GM19452 (cell line): ENCODE measurements at regions not wholly inside any gene's neighbourhood (a gene's known extent, or its start where the extent isn't known, plus 50 kb on each side); places are given as distances from the start of the nearest gene placed in this dataset.
"Not testable (repeated sequence)": the region's sequence is repeated elsewhere in the genome, so short reads cannot be mapped to it uniquely, and the experiment has no call there.

Experiments used
- ATAC-seq: cut with Tn5 transposase; IDR thresholded peaks from one replicate; pipeline ENCODE4 v1.9.1; 2021; ENCODE audit not compliant: unreplicated experiment

- ATAC-seq: no peak
Measured at GRCh38 chr11:37391615-37392014, 793.6 kb upstream of the RAG2 start.

DNA sequence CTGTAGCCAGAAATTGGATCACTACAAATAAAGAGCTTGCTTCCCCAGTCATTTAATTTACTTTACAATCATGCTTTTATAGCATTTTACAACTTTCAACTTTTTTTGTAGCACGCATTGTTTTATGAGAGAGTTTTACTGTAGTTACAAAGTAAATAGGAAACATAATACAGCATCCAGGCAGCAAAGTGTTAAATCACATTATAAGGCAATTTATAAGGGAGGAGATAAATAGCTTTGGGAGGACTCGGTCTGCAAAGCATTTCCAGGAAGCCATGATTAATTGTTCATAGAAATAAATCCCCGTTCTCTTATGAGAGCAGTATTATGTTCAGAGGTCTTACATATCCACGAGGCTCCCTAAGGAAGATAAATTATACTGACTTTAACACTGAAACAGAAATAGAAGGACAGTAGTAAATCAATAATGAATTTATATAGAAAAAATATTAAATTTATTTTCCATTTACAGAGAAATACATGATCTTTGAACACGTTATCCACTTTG lies 792.6 kb upstream of the RAG2 start:
- ATAC-seq: no peak

- no peak for ATAC-seq
Measured at GRCh38 chr11:37378958-37379357, 780.9 kb upstream of the RAG2 start.

- no peak for ATAC-seq
Measured at GRCh38 chr11:37372667-37373066, 774.6 kb upstream of the RAG2 start.

- no peak for ATAC-seq
Measured at GRCh38 chr11:37371346-37371970, 773.4 kb upstream of the RAG2 start.

GRCh38 chr11:37370817-37371216 lies 772.8 kb upstream of the RAG2 start:
- ATAC-seq: no peak

- no peak for ATAC-seq
Measured at GRCh38 chr11:37364246-37364839, 766.3 kb upstream of the RAG2 start.

DNA sequence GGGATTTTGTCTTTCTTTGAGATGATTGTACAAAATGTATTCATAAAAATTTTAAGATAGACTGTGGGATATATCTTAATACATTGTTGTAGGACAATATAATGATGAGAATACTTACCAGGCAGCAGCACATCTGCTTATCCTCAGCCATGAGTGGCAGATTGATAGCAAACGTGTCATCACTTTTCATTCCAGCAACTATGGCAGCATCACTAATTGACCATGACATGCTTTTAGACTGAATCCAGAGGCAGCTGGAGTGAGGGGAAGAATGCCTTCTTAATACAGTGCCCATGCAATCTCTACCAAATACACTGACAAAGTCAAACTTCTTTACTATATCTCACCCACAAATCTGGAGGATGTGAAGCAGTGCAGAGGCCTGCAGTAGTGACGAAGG lies 755.2 kb upstream of the RAG2 start:
- no peak for ATAC-seq

- no peak for ATAC-seq
Measured at GRCh38 chr11:37352485-37352884, 754.4 kb upstream of the RAG2 start.

DNA sequence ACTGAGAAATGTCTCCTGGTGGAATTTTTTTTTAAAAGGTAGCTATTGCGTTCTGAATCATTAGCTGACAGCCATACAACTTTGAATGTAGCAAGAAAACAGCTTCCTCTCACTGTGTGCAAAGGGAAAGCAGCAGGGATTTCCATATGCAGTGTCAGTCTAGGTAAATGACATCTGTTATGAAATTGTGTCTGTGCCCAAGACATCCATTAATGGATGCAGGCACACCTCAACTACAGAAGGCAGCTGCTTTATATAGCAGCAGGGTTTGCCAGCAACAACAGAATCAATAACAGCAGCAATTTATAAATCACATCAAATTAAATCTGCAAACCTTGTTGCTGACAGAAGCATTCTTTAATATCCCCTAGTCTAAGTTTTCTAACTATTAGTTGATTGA lies 745.3 kb upstream of the RAG2 start:
- ATAC-seq: no peak

GRCh38 chr11:37336401-37336800 lies 738.4 kb upstream of the RAG2 start:
- no peak for ATAC-seq

- ATAC-seq: no peak
Measured at GRCh38 chr11:37333345-37333744, 735.3 kb upstream of the RAG2 start.

DNA sequence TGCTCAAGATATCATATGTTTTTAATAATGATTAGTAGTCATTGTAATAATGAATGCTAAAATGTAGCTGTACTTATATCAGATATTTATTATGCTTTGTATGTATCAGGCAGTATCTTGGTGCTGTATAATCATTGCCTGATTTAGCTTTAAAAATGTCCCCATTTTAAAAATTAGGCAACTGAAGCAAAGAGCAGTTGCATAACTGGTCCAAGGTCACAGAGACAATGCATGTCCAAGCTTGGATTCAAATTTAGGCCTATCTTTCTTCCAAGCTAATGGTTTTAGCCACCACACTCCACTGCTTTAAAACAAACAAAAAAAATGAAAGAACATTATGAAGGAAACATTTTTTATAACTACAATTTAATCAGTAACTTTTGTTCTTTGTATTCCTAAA lies 725.8 kb upstream of the RAG2 start:
- no peak for ATAC-seq

DNA sequence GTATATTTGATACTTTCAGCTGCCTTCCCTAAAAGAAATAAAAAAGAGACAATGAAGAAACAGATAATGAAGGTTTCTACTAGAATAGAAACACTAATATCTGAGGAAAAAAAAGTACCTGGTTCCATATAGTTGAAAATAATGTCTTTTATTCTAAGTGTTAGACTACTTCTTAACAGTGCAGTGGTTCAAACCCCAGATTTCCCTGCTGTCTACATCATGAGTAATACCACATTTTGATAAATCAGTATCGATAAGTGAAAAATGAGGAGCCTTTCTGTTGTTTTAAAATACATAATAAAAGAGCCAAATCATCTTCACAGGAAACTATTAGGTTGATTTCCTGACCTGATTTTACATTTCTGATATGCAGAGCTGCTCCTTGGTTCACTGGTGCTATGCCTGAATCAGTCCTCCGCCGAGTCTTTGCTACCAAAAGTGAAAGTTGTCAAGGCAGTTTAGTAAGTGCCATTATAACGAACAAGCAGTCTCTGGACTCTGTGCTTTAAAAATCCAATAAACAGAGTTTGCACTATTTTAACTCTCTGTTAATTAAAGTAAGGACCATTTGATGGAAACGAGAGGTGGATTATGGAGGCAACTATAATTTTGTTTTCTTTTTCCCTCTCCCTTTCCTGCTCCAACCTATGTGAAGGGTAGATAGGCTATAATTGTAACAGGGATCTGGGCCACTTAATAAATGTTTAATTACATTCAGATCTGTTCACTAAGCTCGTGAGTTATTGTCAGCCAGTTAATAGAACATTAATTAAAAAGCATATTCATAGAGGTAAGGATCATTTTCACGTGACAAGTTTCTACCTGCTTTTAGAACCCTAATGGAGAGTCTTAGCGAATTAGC lies 724.5 kb upstream of the RAG2 start:
- no peak for ATAC-seq

- ATAC-seq: no peak
Measured at GRCh38 chr11:37320921-37321320, 722.9 kb upstream of the RAG2 start.

DNA sequence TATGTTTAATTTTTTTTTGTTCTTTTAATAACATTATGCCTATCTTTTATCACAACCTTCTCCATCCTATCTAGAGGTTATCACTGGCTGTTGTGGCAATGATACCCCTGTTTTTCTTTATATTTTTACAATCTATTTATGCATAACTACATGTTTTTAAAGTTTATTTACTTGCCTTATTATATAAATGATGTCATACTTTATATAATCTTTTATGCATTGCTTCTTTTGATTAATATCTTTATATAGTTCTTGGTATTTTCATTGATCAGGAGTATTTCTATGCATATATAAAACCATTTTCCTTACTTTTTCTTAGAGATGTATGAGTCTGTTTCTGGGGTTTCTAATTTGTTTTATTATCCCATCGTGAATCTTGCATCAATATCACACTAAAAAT lies 719.8 kb upstream of the RAG2 start:
- no peak for ATAC-seq

DNA sequence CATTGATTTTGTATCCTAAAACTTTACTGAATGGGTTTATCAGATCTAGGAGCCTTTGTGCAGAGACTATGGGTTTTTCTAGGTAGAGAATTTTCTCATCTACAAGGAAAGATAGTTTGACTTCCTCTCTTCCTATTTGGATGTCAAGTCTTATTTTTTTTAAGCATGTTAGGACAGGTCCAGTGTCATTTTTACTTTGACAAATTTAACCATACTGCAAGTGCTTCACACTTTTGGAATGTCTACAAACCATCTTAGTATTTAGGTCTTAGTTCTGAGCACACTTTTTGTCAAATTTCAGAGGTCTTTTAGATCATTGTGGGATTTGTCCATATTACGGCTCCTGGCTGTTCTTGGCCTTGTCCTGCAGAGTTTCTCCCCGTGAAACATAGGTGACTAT lies 715.2 kb upstream of the RAG2 start:
- ATAC-seq: no peak

GRCh38 chr11:37306563-37306962 lies 708.5 kb upstream of the RAG2 start:
- ATAC-seq: no peak

DNA sequence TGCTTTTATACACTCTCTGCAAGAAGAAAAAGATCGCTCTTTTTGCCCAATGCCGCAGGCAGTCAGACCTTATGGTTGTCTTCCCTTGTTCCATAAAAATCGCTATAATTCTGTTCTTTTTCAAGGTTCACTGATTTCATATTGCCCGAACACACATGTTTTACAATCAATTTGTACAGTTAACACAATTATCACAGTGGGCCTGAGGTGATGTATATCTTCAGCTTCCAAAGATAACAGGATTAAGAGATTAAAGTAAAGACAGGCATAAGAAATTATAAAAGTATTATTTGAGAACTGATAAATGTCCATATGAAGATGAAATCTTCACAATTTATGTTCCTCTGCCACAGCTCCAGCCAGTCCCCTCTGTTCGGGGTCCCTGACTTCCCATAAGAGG lies 703.4 kb upstream of the RAG2 start:
- ATAC-seq: not testable (repeated sequence)

DNA sequence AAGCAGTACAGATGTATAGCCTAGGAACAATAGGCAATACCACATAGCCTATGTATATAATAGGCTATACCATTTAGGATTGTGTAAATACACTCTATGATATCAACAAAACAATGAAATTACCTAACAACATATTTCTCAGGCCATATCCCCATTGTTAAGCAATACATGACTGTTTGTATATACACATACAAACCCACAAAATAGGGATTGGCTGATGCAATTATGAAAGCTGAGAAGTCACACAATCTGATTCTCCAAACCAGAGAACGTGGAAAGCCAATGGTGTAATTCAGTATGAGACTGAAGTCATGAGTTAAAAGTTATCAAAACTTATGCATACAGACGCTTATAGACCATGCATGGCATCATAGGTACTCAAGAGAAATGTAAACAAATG lies 700.1 kb upstream of the RAG2 start:
- ATAC-seq: no peak

DNA sequence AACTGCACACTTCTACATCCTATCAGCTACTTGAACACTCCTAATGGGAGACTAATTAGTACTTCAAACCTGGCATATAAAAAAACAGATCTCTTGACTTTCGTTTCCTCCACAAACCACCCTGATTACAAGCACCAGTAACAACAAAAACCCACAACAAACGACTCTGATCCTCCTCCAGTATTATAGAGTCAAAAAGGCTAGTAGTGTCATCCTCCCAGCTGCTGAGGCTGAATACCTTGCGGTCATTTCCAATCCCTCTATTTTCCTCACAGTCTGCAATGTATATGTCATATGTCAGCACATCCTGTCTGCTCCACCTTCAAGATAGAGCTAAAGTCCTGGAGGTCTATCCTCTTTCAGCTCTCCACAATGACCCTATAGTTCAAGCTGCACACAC lies 688.9 kb upstream of the RAG2 start:
- ATAC-seq: no peak

DNA sequence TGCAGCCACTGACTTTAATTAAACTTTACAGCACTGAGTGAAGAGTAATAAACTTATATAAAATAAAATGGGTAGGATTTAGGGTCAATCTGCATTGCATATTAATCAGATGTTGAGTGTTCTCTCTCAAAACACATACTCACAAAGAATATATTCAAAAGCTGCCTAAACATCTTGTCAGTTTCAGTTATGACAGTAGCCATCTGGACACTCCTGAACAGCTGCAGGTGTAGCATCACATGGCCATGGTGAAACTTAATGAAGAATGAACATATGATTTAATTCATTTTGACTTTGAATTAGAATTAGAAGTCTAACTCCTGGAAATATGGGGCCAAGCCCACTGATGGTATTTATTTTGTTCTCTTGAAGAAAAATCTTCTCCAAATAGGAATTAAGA lies 684.3 kb upstream of the RAG2 start:
- ATAC-seq: no peak
